Ecto neural progenitor cell (in vitro differentiated cells): ENCODE measurements at regions not wholly inside any gene's neighbourhood (a gene's known extent, or its start where the extent isn't known, plus 50 kb on each side); places are given as distances from the start of the nearest gene placed in this dataset.
"Not testable (repeated sequence)": the region's sequence is repeated elsewhere in the genome, so short reads cannot be mapped to it uniquely, and the experiment has no call there.

Source experiments
- DNase-seq: peaks from one replicate; pipeline ENCODE4 v3.0.0-alpha.2; 2018; ENCODE audit warnings: low spot score

DNA sequence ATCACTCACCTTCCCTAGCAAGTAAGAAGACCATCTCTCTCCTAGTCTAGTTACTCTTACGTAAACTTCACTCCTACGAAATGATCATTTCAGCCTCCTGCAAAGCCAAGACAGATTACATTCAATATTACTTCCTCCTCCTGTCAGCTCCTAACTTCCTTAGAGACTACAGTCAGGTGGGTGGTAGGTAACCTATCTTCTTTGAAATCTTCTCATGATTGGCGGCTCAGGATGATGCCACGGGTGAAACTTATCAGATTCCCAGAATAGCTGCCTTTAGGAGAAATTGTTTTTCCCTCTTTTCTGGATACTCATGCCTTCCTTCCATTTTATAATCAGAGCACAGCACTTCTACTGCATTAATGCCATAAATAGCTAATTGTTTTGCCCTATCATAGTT, 744.8 kb upstream of the HS3ST1 start:
- no peak for DNase-seq

DNA sequence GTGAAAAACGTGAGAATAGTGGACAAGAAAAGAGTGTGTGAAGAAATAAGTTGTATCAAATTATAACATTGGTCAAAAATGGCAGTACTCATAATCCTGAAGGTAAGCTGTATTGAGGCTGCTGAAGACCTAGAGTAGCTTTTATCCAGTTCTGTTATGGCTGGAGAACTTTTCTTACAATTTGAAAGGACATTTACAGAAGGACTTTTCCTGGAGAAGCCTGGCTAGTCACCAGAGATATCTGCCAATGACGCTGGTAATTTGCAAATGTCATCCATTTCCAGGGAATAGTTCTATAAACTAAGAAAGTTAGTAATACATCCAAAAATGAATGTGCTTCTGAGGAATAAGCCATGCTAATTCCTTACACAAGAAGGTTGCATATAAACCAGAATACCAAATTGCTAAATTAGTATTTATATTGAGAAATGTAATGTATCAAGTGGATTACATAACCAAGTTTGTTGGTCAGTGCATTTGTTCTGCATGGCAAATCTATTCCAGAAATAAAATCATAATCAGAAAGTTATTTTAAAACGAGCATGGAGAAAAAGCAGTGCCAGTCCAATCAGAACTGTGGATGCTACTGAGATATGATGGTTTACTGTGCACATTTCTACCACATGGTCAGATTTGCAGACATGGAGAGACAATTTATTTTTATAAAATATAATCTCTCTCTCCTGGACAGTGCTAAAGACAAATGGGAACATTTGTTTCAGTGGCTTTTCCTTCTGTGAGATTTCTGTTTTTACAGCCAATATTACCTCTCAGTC, 743.7 kb upstream of the HS3ST1 start:
- DNase-seq = no peak

DNA sequence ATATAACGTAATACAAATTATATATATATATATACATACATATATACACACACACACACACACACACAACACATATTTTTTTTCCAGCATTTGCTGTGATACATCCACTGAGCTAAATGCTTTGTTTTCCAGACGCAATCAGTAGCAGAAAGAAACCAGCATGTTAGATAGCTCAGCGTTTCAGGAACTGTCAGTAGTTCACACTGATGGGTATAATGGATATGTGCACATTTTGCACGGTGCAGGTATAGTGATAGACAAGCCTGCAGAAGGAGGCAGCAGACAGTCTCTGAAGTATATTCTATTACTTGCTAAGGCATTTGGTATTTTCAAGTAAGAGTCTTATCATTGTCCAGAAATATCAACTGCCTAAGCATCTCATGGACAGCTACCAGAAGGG, 741.6 kb upstream of the HS3ST1 start:
- no peak for DNase-seq

DNA sequence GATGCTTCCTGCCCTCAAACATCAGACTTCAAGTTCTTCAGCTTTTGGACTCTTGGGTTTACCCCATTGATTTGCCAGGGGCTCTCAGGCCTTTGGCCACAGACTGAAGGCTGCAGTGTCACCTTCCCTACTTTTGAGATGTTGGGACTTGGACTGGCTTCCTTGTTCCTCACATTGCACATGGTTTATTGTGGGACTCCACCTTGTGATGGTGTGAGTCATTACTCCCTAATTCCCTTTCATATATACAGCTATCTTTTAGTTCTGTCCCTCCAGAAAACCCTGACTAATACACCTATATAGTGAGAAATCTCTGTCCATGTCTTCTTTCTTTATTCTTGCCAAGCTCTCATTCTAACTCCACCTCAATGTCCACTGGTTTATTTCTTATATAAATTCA, 736.9 kb upstream of the HS3ST1 start:
- no peak for DNase-seq

DNA sequence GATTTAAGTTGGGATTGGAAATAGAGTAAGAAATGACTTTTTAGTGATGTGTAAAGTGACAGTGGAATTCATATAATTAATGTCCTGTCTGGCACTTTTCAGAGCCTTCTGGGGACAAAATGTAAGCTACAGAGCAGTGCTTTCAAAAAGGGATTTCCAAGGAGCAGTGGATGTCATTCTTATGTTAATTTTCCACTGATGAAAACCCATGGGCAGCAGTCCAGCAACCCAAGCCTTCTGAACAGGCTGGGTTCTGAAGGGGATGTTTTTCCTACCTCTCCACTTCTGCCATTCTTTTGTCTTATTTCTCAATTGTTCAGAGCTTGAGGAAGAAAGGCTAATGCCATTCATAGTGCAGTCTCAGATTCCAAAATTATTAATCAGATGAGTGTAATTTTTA, 717.6 kb upstream of the HS3ST1 start:
- DNase-seq = no peak

DNA sequence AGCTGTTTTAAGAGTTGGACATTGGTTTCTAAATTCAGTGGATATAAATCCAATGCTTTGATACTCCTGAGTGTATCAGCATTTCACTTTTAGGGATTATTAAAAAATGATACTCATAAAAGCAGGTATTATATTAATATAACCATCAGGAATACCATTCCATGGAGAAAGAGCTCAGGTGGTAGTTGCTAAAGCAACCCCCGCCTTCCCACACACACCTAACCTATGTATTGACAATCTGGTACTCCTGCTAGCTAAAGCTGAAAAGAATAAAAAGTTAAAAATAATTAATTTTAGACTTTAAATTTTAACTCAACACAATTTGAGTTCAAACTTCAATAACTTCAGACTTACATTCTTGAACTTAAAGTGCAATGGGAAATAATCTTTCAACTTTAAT, 717.1 kb upstream of the HS3ST1 start:
- DNase-seq = no peak

DNA sequence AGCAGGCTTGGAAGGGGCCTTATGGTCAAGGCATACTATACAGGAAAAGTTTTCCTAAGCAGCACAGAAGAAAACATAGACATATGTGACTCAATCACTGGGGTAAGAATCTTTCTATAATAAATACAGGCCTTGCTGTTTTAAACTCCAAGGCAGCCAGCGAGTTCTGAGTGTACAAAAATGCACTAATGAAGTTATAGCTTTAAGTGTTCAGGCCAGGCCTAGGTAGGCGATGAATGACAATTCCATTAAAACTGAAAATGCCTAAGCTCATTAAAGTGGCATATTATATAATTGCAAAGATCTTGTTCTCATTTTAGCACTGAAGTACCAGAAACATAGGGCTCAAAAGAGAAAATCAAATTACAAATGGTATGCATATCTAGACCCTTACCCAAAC, 716.4 kb upstream of the HS3ST1 start:
- DNase-seq = no peak

DNA sequence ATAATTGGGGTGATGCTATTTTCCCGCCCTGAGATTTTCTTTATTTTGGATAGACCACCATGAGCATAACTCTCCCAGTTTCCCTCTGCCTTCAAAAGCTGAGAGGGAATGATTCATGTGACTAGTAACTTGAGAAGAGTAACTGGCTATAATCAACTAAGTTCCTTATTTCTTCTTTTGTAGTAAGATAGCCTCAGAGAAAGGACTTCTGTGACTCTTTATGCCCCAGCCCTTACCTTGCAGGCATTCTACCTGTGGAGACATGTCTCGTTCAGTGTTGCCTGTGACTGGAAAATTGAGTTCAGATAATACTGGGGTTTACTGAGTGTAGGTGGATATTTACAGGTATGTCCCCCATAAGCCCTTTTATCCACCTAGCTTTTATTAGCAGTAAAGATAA, 715.4 kb upstream of the HS3ST1 start:
- DNase-seq = no peak

DNA sequence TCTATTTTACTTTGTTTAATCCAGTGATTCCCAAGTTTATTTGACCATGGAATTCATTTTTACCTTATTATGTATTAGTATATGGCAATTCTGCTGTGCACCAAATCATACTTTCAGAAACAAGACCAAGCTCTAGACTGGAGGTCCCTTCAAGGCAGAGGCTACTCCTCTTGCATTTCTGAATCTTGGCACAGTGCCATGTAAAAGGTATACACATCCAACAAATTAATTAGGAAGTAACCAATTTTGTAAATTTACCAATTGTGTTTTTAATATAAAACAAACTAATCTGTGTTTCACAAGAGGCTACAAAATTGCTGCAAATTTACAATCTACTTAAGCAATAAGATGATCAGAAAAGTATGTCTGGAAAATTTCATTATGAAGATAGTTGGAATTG, 712.2 kb upstream of the HS3ST1 start:
- no peak for DNase-seq

DNA sequence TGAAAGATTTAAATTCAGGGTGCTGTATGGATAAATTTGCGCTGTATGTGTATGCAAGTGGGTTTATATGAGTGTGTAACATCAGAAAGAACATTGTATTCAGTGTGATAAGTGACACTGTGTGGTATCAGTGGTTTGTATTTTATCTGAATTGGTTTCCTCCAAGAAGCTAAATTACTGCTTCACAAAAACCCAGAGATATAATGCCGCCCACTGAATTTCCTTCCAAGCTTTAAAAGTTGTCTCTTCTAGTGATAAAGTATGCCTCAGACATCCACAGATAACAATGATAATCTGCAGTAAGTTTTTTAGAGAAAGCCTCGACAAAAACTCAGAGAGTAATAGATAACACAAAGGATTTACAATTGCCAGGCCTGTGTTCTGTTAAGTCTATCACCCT, 710.6 kb upstream of the HS3ST1 start:
- no peak for DNase-seq

DNA sequence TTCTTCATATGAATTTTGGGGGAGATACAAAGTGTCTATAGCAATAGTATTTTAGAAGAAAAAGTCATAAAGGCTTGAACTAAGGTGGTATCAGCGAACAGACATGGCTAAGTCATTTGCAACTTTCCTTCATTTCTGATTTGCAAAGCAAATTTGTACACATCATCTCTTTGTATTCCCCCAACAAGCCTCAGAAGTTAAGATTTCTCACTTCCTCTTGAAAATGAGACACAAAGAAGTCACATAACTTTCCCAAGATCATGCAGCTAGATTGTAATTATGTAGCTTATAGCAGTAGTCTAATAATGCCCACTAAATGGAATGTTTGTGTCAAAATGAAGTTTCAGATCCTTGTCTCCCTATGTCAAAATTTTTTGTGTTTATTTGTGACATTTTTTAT, 709.8 kb upstream of the HS3ST1 start:
- no peak for DNase-seq

DNA sequence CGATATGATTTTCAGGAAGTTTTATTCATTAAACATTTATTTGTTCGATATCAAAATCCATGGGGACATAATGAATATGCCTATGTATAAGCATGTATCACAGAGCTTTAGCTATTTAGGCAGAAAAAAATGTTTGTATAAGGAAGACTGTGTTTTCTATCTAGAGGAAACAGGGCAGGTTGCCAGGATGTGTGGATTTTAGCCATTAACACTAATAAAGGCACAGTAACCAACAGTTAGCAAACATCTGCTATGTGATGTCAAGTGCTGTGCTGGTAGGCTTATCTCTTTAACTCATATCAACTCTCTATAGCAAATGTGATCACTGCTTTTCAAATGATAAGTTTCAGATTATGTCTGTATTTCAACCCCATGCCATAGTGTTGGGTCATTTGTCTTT, 708.9 kb upstream of the HS3ST1 start:
- no peak for DNase-seq

DNA sequence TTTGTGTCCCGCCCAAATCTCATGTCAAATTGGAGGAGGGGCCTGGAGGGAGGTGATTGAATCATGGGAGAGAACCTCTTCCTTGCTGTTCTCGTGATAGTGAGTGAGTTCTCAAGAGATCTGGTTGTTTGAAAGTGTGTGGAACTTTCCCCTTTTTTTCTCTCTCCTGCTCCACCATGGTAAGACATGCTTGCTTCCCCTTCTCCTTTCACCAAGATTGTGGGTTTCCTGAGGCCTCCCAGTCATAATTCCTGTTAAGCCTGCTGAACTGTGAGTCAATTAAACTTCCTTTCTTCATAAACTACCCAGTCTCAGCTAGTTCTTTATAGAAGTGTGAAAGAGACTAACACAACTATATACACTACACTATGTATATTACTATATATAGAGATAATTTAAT, 697.8 kb upstream of the HS3ST1 start:
- no peak for DNase-seq

DNA sequence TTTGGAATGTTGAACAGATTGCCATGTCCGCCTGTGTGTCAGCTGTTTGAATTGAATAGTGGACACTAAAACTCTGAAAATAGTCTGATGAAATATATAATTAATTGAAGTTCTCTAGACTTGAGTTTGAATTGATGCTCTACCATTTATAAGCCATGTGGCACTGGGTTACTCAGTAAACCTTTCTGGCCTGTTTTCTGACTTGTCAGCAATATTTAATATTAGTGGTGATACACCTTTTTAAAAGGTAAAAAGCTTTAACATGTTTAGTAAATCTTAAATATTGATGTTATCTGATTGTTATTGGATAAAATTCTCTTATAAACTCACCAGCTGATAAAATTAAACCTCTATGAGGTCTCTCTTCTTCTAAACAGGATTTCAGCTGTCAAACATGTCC, 695.4 kb upstream of the HS3ST1 start:
- DNase-seq = no peak

DNA sequence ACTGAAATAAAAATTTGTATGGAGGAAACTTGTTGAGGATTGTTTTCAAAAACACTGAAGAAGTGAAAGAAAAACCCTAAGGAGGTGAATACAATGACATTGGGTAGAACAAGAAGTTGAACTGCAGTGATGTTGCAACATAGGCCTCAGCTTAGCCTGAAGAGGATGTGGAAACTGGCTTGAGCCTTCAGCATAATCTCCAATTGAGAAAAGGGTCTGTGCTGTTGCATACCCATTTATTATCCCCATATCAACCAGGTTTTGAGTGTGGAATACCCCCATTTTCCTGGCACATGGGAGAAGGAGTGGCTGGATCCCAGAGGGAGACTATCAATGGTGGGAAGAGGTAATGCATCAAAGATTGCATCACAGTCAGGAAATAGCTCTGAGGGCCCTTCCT, 695.0 kb upstream of the HS3ST1 start:
- no peak for DNase-seq

DNA sequence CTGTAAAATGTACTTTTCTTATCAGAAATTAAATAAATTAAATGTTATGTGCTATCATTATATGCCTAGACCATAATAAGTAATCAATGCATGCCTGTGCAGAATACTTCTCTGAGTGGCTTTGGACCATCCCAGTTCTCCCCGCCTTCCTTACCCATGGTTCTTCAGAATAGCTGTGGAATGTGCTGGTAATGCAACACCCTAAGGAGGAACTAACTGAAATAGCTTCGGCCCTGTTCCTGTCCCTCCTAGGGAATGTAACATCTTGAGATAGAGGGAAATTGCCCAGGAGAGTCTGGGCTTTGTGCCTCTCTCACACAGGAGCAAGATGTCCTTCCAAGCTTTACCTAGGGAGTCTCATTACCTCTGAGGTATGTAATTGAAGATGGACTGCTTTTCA, 693.6 kb upstream of the HS3ST1 start:
- no peak for DNase-seq

DNA sequence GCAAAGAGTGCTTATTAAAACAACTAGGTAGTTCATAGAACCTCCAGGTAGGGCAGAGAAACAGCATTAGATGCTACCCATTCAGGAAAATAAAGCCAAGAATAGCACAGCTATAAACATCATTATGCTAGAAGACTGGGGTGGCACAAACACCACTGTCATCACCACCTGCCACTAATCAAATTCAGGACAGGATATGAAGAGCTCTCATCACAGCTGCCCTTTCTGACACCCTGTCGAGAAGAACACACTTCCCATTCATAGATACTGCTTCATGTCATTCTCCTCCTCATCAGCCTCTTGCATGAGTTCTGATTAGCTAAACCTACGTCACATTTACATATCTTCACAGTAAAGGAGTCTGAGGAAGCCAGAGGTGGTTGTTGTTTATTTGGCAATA, 692.3 kb upstream of the HS3ST1 start:
- DNase-seq = no peak

DNA sequence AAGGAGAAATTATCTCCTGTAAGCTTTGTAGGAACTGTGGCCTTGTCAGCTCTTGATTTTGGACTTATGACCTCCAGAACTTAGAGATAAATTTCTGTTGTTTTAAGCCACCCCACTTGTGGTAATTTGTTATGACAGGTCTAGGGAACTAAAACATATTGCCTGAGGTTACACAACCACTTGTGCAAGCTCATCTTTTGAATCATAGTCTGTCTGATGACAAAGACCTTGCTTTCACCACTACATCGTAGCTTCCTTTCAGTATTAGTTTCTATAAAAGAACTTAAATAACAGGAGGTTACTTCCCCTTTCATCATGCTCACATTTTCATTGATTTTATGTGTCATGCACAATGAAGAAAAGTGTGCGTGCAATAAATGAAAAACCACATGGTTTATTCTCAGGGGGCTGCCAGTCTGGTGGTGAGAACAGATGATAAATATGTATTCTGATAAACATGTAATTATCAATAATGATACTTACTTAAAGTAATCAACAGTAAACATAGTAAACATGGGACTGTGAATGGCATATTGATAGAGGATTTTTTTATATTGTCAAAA, 690.0 kb upstream of the HS3ST1 start:
- no peak for DNase-seq

DNA sequence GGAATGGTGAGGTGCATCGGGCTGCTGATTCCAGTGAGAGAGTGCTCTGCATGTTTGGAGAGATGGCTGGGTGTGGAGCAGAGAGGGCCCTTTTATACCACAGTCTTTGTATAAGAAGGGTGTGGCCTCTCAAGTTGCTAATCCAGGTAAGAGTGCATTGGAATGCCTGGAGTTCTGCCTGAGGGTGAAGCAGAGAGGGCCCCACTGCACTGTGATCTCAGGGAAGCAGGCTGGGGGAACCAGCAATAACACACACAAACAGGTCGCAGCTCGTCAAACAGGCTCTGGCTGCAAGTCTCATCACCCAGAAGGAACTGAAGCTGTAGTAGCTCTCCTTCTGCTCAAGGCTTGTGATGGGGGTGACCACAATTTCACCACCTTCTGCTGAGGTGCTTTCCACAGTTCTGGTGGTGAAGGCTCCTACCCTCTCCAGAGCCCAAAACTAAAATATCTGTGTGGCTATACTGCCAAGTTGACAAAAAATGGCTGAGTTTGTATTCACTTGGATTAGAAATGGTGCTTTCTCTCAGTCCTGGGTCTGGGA, 687.4 kb upstream of the HS3ST1 start:
- no peak for DNase-seq

DNA sequence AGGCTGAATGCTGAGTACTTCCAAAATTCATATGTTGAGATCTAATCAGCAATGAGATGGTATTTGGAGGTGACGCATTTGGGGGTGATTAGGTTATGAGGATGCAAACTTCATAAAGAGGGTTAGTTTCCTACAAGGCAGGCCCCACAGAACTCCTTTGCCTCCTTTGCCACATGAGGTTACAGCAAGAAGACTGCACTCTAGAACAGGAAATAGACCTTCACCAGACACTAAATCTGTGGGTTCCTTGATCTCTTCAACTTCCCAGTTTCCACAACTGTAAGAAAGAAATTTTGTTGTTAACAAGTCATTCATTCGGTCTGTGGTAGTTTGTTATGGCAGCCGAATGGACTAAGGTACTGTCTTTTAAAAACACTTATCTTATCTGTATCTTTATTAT, 681.9 kb upstream of the HS3ST1 start:
- DNase-seq = no peak

DNA sequence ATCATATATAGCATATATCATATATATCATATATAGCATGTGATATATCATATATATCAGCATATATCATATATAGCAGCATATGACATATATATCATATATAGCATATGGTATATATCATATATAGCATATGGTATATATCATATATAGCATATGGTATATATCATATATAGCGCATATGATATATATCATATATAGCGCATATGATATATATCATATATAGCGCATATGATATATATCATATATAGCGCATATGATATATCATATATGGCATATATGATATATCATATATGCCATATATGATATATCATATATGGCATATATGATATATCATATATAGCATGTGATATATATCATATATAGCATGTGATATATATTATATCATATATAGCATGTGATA, 680.4 kb upstream of the HS3ST1 start:
- DNase-seq = not testable (repeated sequence)

DNA sequence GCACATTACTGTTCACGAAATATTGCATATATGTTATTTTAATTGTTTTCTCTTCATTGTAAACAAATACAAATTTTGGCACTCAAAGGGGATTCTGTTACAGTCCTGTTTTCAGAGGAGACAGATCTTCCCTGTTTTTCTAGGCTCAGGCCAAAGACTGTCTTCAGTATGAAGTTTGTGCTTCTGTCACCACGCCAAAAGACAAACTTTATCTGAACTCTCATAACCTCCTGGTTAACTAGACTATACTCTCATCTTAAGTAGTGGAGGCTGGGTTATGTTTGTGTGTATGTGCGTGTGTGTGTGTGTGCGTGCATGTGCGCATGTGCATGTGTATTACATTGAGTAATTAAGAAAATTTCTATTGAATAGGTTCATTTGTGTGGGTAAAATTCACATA, 676.8 kb upstream of the HS3ST1 start:
- DNase-seq = no peak

DNA sequence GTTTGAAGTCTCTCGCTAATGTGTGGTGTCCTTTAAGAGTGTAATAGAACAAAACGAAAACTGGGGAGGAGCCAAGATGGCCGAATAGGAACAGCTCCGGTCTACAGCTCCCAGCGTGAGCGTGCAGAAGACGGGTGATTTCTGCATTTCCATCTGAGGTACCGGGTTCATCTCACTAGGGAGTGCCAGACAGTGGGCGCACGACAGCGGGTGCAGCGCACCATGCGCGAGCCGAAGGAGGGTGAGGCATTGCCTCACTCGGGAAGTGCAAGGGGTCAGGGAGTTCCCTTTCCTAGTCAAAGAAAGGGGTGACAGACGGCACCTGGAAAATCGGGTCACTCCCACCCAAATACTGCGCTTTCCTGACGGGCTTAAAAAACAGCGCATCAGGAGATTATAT, 661.2 kb upstream of the HS3ST1 start:
- not testable (repeated sequence) for DNase-seq

DNA sequence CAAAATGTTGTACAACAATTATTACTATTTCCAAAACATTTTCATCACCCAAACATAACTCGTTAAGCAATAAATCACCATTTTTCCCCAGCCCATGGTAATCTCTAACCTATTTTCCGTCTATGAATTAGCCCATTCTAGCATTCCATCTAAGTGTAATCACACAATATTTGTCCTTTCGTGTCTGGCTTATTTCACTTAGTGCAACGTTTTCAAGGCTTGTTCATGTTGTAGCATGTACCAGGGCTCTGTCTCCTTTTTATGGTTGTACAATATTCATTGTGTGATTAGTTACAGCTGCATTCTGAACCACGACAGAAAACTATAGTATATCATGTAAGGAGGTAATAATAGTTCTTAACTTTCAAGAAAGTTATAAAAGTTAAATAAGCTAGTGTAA, 656.0 kb upstream of the HS3ST1 start:
- DNase-seq = no peak
